CD4-positive, alpha-beta T cell (primary cell): ENCODE measurements at regions not wholly inside any gene's neighbourhood (a gene's known extent, or its start where the extent isn't known, plus 50 kb on each side); places are given as distances from the start of the nearest gene placed in this dataset.

Experiments
- ATAC-seq: fragments of 200-7000 bp; cut with Tn5 transposase; one replicate; pipeline ENCODE4 v1.10.0; 2022; ENCODE audit warnings: mild to moderate bottlenecking; ENCODE audit not compliant: poor library complexity
- CTCF ChIA-PET: fragments of 350-600 bp; sonication (Branson Sonifier 250); formaldehyde crosslinking; loops from one replicate; lab custom pipeline; 2021; ENCODE audit warnings: antibody characterized with exemption, inconsistent platforms; lab: Charles Lee
- POLR2A ChIA-PET: fragments of 350-600 bp; sonication (Branson Sonifier 250); formaldehyde crosslinking; loops from one replicate; lab custom pipeline; 2021; ENCODE audit warnings: antibody characterized with exemption, inconsistent platforms; lab: Charles Lee
- DNase-seq, 14 experiments: peaks; one replicate each; pipeline ENCODE4 v3.0.0-alpha.2; 2013 to 2020; ENCODE audit warnings: mixed read lengths in 2 of 14
- H3K27ac ChIP-seq, 2 donors: one replicate each; pipeline versions ENCODE4 v1.5.1 to v1.7.0; 2013; ENCODE audit warnings: low read length in 2 of 2, low read depth in 1 of 2, mild to moderate bottlenecking in 1 of 2
- H3K27me3 ChIP-seq, 2 experiments: 1 replicate in 1 of 2; 2 replicates in 1 of 2; pipeline versions ENCODE4 v1.6.1 to v1.7.0; 2013; ENCODE audit warnings: low read length in 2 of 2, control low read depth in 1 of 2, mild to moderate bottlenecking in 1 of 2, moderate library complexity in 1 of 2; ENCODE audit not compliant: insufficient read depth in 2 of 2, control insufficient read depth in 1 of 2
- H3K36me3 ChIP-seq: one replicate; pipeline ENCODE4 v1.6.1; 2013; ENCODE audit warnings: low read length, control low read depth; ENCODE audit not compliant: insufficient read depth
- H3K4me1 ChIP-seq: one replicate; pipeline ENCODE4 v1.6.1; 2013; ENCODE audit warnings: low read length, control low read depth; ENCODE audit not compliant: insufficient read depth
- H3K4me3 ChIP-seq: one replicate; pipeline ENCODE4 v1.5.1; 2013; ENCODE audit warnings: mild to moderate bottlenecking, low read length, moderate library complexity
- H3K9me3 ChIP-seq, 2 experiments: 1 replicate in 1 of 2; 2 replicates in 1 of 2; pipeline versions ENCODE4 v1.6.1 to v1.7.0; 2013; ENCODE audit warnings: low read length in 2 of 2, mild to moderate bottlenecking in 2 of 2, control low read depth in 1 of 2, moderate library complexity in 1 of 2; ENCODE audit not compliant: control insufficient read depth in 1 of 2, insufficient read depth in 1 of 2
- H3K27ac Mint-ChIP-seq: one replicate; pipeline ENCODE4 v1.8.0; 2020; ENCODE audit warnings: mixed read lengths
- H3K27me3 Mint-ChIP-seq: one replicate; pipeline ENCODE4 v1.8.0; 2021; ENCODE audit warnings: mixed read lengths
- H3K36me3 Mint-ChIP-seq: one replicate; pipeline ENCODE4 v1.8.0; 2021; ENCODE audit warnings: low read depth, mixed read lengths
- H3K4me1 Mint-ChIP-seq: one replicate; pipeline ENCODE4 v1.8.0; 2021; ENCODE audit warnings: low read depth, mixed read lengths
- H3K4me3 Mint-ChIP-seq: one replicate; pipeline ENCODE4 v1.8.0; 2020; ENCODE audit warnings: mild to moderate bottlenecking, mixed read lengths
- H3K9me3 Mint-ChIP-seq: one replicate; pipeline ENCODE4 v1.8.0; 2020; ENCODE audit warnings: mixed read lengths
- intact Hi-C, 2 experiments: fragments of 100-400 bp; cut with DNase I in 1 of 2; cut with micrococcal nuclease in 1 of 2; formaldehyde crosslinking; loops; one replicate each; pipeline versions ENCODE4 v1.15.1 to v1.9.0; 2023 to 2025; cut with DNase I, micrococcal nuclease
- TF ChIP-seq, protein P1 (sequence below): fragments of 200-600 bp; IDR thresholded peaks from one replicate; pipeline ENCODE4 v1.8.0; 2022; ENCODE audit warnings: antibody characterized with exemption, mild to moderate bottlenecking

DNA sequence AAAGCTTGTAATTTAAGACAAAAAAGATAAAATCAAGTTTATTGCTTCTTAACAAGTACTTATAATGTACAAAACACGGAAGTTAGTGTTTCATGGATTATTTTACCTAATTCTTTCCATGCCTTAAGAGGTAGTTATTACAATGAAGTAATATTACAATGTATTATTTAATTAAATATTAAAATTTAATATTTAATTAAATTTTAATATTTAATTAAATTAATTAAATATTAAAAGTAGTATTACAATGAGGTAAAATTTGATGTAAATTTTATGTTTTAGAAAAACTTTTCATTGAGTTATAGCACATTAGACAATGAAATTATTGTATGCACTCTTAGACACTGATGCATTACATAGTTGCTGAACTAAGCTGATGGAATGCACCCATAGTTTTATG is 220.7 kb upstream of the NETO1 start:
- no peaks in the 10 kb centered on the region for H3K4me1 ChIP-seq
- DNase-seq = no peak
- Mint-ChIP-seq H3K9me3 (peaks cover 6% of the 10 kb centered on the region), H3K27ac (no peak overlapping the region), H3K4me3 (no peak overlapping the region), H3K27me3 (no peaks in the 10 kb centered on the region), H3K4me1 (no peaks in the 10 kb centered on the region), H3K36me3 (no peaks in the 10 kb centered on the region)
- intact Hi-C loops = no loop called here
- no peak overlapping the region for H3K4me3 ChIP-seq
- H3K36me3 ChIP-seq = no peaks in the 10 kb centered on the region
- H3K27me3 ChIP-seq = no peaks in the 10 kb centered on the region
- peaks cover 0 to 3% of the 10 kb centered on the region in 2 experiments for H3K9me3 ChIP-seq
- TF ChIP-seq, protein P1, sequence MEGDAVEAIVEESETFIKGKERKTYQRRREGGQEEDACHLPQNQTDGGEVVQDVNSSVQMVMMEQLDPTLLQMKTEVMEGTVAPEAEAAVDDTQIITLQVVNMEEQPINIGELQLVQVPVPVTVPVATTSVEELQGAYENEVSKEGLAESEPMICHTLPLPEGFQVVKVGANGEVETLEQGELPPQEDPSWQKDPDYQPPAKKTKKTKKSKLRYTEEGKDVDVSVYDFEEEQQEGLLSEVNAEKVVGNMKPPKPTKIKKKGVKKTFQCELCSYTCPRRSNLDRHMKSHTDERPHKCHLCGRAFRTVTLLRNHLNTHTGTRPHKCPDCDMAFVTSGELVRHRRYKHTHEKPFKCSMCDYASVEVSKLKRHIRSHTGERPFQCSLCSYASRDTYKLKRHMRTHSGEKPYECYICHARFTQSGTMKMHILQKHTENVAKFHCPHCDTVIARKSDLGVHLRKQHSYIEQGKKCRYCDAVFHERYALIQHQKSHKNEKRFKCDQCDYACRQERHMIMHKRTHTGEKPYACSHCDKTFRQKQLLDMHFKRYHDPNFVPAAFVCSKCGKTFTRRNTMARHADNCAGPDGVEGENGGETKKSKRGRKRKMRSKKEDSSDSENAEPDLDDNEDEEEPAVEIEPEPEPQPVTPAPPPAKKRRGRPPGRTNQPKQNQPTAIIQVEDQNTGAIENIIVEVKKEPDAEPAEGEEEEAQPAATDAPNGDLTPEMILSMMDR = no peak
- H3K27ac ChIP-seq = no peak overlapping the region
- no peak for ATAC-seq
- ChIA-PET CTCF (no interaction called here), POLR2A (no interaction called here)

DNA sequence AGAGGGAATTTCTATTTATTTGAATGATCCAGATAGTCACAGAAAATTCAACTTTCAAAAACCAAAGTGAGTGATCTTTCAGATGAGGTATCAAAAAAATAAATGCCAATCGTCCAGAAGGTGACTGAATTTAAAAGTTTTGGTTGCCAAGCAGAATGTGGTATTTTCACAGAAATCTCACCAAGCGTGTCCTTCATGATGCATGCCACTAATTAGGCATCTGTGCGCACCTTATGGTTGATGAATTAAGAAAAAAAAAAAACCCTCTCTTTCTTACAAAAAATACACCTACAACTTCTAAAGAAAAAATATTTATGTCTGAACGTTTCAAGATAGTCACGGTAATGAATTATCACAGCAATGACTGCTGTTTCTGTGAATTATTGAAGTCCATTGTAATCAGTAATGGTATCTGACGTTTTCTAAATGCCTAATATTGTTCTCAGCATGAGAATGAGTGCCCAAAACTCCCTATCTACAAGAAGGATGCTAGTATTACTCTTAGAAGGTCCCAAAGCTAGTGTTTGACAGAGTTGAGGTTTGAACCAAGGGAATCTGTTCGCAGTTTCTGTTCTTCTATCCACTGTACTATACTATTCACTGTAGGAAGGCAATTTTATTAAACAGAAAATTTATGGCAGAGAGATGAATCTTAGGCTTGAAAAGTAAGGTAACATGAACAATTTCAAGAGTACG is 219.6 kb upstream of the NETO1 start:
- CTCF ChIA-PET = no interaction called here
- Histone ChIP-seq H3K4me1 (no peaks in the 10 kb centered on the region), H3K9me3 (peaks cover 0 to 3% of the 10 kb centered on the region in 2 experiments), H3K36me3 (no peaks in the 10 kb centered on the region), H3K27ac (no peak overlapping the region), H3K4me3 (no peak overlapping the region), H3K27me3 (no peaks in the 10 kb centered on the region)
- DNase-seq (no peak), ATAC-seq (no peak)
- no peaks in the 10 kb centered on the region for H3K4me1 Mint-ChIP-seq
- intact Hi-C loops = no loop called here
- peaks cover 3% of the 10 kb centered on the region for H3K9me3 Mint-ChIP-seq
- H3K36me3 Mint-ChIP-seq = no peaks in the 10 kb centered on the region
- H3K4me3 Mint-ChIP-seq = no peak overlapping the region
- POLR2A ChIA-PET = no interaction called here
- no peaks in the 10 kb centered on the region for H3K27me3 Mint-ChIP-seq
- TF ChIP-seq, protein P1 = no peak
- no peak overlapping the region for H3K27ac Mint-ChIP-seq

DNA sequence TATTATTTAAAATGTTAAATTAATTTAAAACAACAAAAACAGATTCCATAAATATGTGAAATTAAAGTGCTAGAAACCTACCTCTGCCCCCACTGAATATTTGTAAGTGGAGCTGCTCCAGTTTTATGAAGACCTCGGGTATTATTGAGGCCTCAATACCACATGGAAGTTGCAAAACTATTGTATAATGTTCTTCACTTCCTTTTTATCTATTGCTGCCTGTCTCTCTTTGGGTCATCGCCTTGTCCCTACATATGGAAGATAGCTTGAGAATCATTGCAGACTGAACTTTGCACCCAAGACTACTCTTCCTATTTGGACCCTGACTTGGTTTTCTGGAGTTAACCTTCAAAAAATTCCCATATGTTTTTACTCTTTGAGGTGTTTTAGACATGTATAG is 212.1 kb upstream of the NETO1 start:
- peaks cover 0 to 6% of the 10 kb centered on the region in 2 experiments for H3K9me3 ChIP-seq
- H3K27ac ChIP-seq = no peak overlapping the region
- no peaks in the 10 kb centered on the region for H3K27me3 Mint-ChIP-seq
- no peak for DNase-seq
- no peaks in the 10 kb centered on the region for H3K27me3 ChIP-seq
- no peaks in the 10 kb centered on the region for H3K4me1 ChIP-seq
- ChIA-PET CTCF (no interaction called here), POLR2A (no interaction called here)
- no peak for ATAC-seq
- H3K36me3 ChIP-seq = no peaks in the 10 kb centered on the region
- H3K4me1 Mint-ChIP-seq = no peaks in the 10 kb centered on the region
- TF ChIP-seq, protein P1 = no peak
- H3K4me3 Mint-ChIP-seq = no peak overlapping the region
- intact Hi-C loops = no loop called here
- no peaks in the 10 kb centered on the region for H3K36me3 Mint-ChIP-seq
- H3K4me3 ChIP-seq = no peak overlapping the region
- H3K9me3 Mint-ChIP-seq = no peaks in the 10 kb centered on the region
- no peak overlapping the region for H3K27ac Mint-ChIP-seq
